Loucy (cell line): ENCODE measurements at regions not wholly inside any gene's neighbourhood (a gene's known extent, or its start where the extent isn't known, plus 50 kb on each side); places are given as distances from the start of the nearest gene placed in this dataset.

Source experiments
- H2AFZ ChIP-seq: fragments of 200-600 bp; sonication (generic); 2 replicates; pipeline ENCODE4 v1.6.0; 2016; ENCODE audit warnings: antibody characterized with exemption, mild to moderate bottlenecking, low read length, moderate library complexity
- H3F3A ChIP-seq: fragments of 200-600 bp; 2 replicates; pipeline ENCODE4 v1.6.0; 2016; ENCODE audit warnings: antibody characterized with exemption, low read depth, mild to moderate bottlenecking
- H3K27me3 ChIP-seq: fragments of 200-600 bp; sonication (generic); 2 replicates; pipeline ENCODE4 v1.6.1; 2014; ENCODE audit warnings: low read length, mild to moderate bottlenecking; ENCODE audit not compliant: insufficient read depth, poor library complexity, severe bottlenecking
- H3K36me3 ChIP-seq: fragments of 200-600 bp; sonication (generic); 2 replicates; pipeline ENCODE4 v1.6.1; 2016; ENCODE audit warnings: low read length; ENCODE audit not compliant: insufficient read depth
- H3K4me1 ChIP-seq: fragments of 200-600 bp; sonication (generic); 2 replicates; pipeline ENCODE4 v1.5.1; 2014; ENCODE audit warnings: low read length, mild to moderate bottlenecking; ENCODE audit not compliant: insufficient read depth, poor library complexity, severe bottlenecking
- H3K4me2 ChIP-seq: fragments of 200-600 bp; sonication (generic); 2 replicates; pipeline ENCODE4 v1.6.0; 2014; ENCODE audit warnings: antibody characterized with exemption, low read length, low read depth, mild to moderate bottlenecking; ENCODE audit not compliant: poor library complexity, severe bottlenecking
- H3K4me3 ChIP-seq: fragments of 200-600 bp; sonication (generic); 2 replicates; pipeline ENCODE4 v1.5.1; 2014; ENCODE audit warnings: low read length, mild to moderate bottlenecking, mixed read lengths; ENCODE audit not compliant: poor library complexity, severe bottlenecking
- H3K79me2 ChIP-seq: fragments of 200-600 bp; sonication (generic); 2 replicates; pipeline ENCODE4 v1.6.1; 2014; ENCODE audit warnings: low read length; ENCODE audit not compliant: insufficient read depth
- H3K9ac ChIP-seq: fragments of 200-600 bp; sonication (generic); 2 replicates; pipeline ENCODE4 v1.6.0; 2014; ENCODE audit warnings: mild to moderate bottlenecking, low read depth, low read length, moderate library complexity; ENCODE audit not compliant: poor library complexity, severe bottlenecking
- H3K9me2 ChIP-seq: fragments of 200-600 bp; sonication (generic); replicated peaks from 2 replicates; pipeline ENCODE4 v1.6.1; 2016; ENCODE audit warnings: low read depth, low read length, mixed read lengths
- H3K9me3 ChIP-seq: fragments of 200-600 bp; sonication (generic); 2 replicates; pipeline ENCODE4 v1.6.1; 2014; ENCODE audit warnings: mild to moderate bottlenecking, antibody characterized with exemption, low read length, low read depth; ENCODE audit not compliant: insufficient read depth
- H4K20me1 ChIP-seq: fragments of 200-600 bp; sonication (generic); 2 replicates; pipeline ENCODE4 v1.6.0; 2014; ENCODE audit warnings: antibody characterized with exemption, low read length, mild to moderate bottlenecking; ENCODE audit not compliant: insufficient read depth, poor library complexity, severe bottlenecking
- EZH2phosphoT487 ChIP-seq: fragments of 200-600 bp; IDR thresholded peaks from 2 replicates; pipeline ENCODE4 v1.6.1; 2018; ENCODE audit warnings: antibody characterized with exemption, mild to moderate bottlenecking, moderate library complexity, borderline replicate concordance
- TF ChIP-seq, protein P1 (sequence below): fragments of 200-600 bp; sonication (generic); conservative IDR thresholded peaks from 2 replicates; pipeline ENCODE4 v1.5.1; 2014; ENCODE audit warnings: mild to moderate bottlenecking, antibody characterized with exemption, low read length

DNA sequence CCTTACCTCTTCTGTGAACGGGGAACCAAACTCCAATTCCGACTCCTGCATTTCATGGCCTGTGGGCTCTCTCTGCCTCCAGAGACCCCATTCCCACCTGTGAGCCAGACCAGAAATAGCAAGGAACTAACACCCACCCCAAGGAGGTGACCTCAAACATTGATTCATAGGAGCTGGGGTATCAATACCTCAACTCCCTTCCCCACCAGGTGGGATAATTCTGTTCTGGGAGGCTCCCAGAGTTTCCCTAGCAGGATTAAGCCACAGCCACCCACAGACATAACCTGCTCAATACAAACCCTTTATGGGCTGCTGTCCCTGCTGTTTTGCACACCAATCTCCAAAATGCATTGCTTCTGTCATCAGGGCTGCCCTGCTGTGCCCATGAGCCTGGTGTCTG lies 59.6 kb upstream of the FOXF1 start:
- peaks cover 9% of the 10 kb centered on the region for H3K4me1 ChIP-seq
- H3K27me3 ChIP-seq, result no peaks in the 10 kb centered on the region
- H3F3A ChIP-seq, result no peaks in the 10 kb centered on the region

DNA sequence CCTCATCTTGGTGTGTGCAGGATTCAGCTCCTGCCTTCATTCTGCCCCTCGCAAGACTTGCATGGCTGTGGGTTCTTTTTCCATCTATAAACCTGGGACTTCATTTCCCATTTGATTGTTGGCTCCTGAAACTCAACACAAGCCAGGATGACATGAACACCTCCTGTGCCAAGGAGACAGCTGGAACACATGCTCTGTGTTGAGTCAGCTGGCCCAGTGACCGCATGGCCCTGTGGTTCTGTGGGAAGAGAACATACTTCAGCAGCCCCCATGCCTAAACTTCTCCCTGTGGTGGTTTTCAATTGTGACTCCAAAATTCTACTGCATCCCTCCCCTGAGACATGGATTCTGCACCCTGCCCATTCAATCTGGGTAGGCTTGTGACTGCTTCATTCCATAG lies 57.9 kb upstream of the FOXF1 start:
- Histone ChIP-seq H3K9me3 (no peaks in the 10 kb centered on the region), H3K4me3 (no peak overlapping the region), H3F3A (no peaks in the 10 kb centered on the region), H3K4me1 (peaks cover 9% of the 10 kb centered on the region), H3K4me2 (no peak overlapping the region), H3K9me2 (no peaks in the 10 kb centered on the region), H2AFZ (no peak overlapping the region), H3K79me2 (no peaks in the 10 kb centered on the region), H3K36me3 (no peaks in the 10 kb centered on the region), H4K20me1 (no peaks in the 10 kb centered on the region), H3K27me3 (no peaks in the 10 kb centered on the region), H3K9ac (no peak overlapping the region)
- TF ChIP-seq EZH2phosphoT487, result no peak
- TF ChIP-seq, protein P1, sequence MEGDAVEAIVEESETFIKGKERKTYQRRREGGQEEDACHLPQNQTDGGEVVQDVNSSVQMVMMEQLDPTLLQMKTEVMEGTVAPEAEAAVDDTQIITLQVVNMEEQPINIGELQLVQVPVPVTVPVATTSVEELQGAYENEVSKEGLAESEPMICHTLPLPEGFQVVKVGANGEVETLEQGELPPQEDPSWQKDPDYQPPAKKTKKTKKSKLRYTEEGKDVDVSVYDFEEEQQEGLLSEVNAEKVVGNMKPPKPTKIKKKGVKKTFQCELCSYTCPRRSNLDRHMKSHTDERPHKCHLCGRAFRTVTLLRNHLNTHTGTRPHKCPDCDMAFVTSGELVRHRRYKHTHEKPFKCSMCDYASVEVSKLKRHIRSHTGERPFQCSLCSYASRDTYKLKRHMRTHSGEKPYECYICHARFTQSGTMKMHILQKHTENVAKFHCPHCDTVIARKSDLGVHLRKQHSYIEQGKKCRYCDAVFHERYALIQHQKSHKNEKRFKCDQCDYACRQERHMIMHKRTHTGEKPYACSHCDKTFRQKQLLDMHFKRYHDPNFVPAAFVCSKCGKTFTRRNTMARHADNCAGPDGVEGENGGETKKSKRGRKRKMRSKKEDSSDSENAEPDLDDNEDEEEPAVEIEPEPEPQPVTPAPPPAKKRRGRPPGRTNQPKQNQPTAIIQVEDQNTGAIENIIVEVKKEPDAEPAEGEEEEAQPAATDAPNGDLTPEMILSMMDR, result no peak

More for the DNA sequence above, 59.6 kb upstream of the FOXF1 start:
- H3K9ac ChIP-seq, result no peak overlapping the region
- no peaks in the 10 kb centered on the region for H3K79me2 ChIP-seq
- no peaks in the 10 kb centered on the region for H3K9me3 ChIP-seq
- H3K36me3 ChIP-seq, result no peaks in the 10 kb centered on the region
- TF ChIP-seq, protein P1, result no peak
- TF ChIP-seq EZH2phosphoT487, result no peak
- no peaks in the 10 kb centered on the region for H4K20me1 ChIP-seq
- H2AFZ ChIP-seq, result no peak overlapping the region
- no peak overlapping the region for H3K4me2 ChIP-seq
- no peaks in the 10 kb centered on the region for H3K9me2 ChIP-seq
- H3K4me3 ChIP-seq, result no peak overlapping the region

DNA sequence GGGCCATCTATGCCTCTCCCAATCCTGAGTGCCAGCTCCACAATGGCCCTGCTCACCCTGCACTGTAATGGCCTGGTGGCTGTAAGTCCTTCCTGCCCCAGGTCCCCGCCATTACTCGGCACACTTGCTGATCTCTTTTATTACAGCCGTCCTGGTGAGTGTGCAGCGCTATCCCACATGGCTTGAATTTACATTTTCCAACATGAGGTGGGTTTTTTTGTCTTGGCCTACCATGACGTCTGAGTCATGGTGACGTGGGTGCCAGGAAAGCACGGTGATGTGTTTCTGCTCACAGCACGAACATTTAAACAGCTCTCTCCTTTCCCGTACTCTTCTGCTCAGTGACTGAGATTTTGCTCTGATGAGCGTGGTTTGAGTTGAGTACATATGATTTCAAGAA lies 55.2 kb upstream of the FOXF1 start:
- Histone ChIP-seq H3K9ac (no peak overlapping the region), H3K79me2 (no peaks in the 10 kb centered on the region), H3K4me3 (no peak overlapping the region), H3K36me3 (no peaks in the 10 kb centered on the region), H2AFZ (no peak overlapping the region), H3F3A (no peaks in the 10 kb centered on the region), H3K9me2 (no peaks in the 10 kb centered on the region), H3K9me3 (no peaks in the 10 kb centered on the region), H3K27me3 (no peaks in the 10 kb centered on the region), H4K20me1 (no peaks in the 10 kb centered on the region), H3K4me2 (no peak overlapping the region), H3K4me1 (no peaks in the 10 kb centered on the region)
- TF ChIP-seq, protein P1, result no peak
- no peak for TF ChIP-seq EZH2phosphoT487
